ENCODE measurements at regions not wholly inside any gene's neighbourhood (a gene's known extent, or its start where the extent isn't known, plus 50 kb on each side); places are given as distances from the start of the nearest gene placed in this dataset.

DNA sequence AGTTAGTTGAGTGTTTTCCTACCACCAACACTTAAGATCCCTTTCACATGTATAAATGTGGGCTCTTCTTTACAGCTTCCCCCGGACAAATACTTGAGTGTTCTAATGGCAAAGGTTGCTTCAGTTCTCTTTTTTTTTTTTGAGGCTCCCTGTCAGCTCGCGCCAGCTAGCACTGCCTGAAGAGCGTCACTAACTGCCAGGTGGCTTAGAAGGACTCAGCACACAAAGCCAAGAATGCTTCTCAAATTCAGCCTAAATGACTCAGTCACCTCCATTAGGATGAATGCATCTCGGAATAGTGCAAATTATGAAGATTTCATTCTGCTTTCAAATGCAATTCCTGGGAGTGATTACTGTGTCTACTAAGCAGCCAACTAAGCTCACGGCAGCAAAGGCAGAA is 150.7 kb upstream of the BTBD3 start:
- intact Hi-C loops (cut with DNase I; ENCODE audit: low total_unique reads): no loop called here
- H3K4me3 ChIP-seq (ENCODE audit: low read depth, poor library complexity, severe bottlenecking): no peak overlapping the region
- DNase-seq (ENCODE audit: low spot score in 2 of 2): no peak
- TF ChIP-seq CTCF (IDR thresholded peaks at IDR 0.05) (no peak), POLR2A (IDR thresholded peaks at IDR 0.05) (no peak)
- WGBS, 2 donors: 50 to 56% methylated on average over 6 of the region's 6 CpGs

GRCh38 chr20:11769825-11770224 is 147.9 kb upstream of the BTBD3 start:
- DNase-seq (ENCODE audit: low spot score in 2 of 2): no peak
- no peak overlapping the region for H3K4me3 ChIP-seq (ENCODE audit: low read depth, poor library complexity, severe bottlenecking)
- 77 to 83% methylated on average over 3 of the region's 3 CpGs for WGBS, 2 donors
- TF ChIP-seq POLR2A (IDR thresholded peaks at IDR 0.05): no peak
- TF ChIP-seq CTCF (IDR thresholded peaks at IDR 0.05): no peak
- intact Hi-C loops (cut with DNase I; ENCODE audit: low total_unique reads): no loop called here

DNA sequence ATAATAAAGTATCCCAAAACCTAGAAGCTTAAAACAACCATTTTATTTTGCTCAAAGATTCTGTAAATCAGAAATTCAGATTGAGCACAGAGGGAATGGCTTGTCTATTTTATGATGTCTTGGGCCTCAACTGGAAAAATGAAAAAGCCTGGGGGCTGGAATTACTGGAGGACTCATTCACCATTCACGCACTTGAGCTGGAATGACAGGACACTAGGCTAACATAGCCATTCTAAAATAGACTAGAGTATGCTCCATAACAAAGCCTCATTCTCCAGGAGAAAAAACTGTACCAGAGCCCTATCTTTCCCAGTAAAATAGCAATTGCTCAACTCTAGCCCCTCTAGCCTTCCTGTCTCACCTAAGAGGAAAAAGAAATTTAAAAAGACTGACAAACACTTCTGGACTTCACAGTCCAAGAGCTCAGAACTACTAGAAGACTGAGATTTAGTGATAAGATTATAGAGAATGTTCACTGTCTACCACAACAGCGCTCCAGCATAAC is 145.4 kb upstream of the BTBD3 start:
- DNase-seq (ENCODE audit: low spot score in 2 of 2): no peak
- 84 to 96% methylated on average over 2 of the region's 2 CpGs for WGBS, 2 donors
- intact Hi-C loops (cut with DNase I; ENCODE audit: low total_unique reads): no loop called here
- no peak overlapping the region for H3K4me3 ChIP-seq (ENCODE audit: low read depth, poor library complexity, severe bottlenecking)
- no peak for TF ChIP-seq POLR2A (IDR thresholded peaks at IDR 0.05)

DNA sequence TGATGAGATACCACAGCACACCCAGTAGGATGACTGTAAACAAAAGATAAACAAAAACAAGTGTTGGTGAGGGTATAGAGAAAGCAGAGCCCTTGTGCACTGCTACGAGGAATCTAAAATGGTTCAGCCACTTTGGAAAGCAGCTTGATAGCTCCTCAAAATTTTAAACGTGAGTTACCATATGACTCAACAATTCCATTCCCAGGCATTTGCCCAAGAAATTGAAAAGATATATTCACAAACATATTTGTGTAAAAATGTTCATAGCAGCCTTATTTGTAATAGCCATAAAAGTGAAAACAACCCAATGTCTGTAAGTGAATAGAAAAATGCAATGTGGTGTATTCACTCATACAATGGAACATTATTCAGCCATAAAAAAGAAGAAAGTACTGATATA is 141.0 kb upstream of the BTBD3 start:
- DNase-seq (ENCODE audit: low spot score in 2 of 2): no peak
- intact Hi-C loops (cut with DNase I; ENCODE audit: low total_unique reads): no loop called here
- no peak for TF ChIP-seq CTCF (IDR thresholded peaks at IDR 0.05)
- no peak for TF ChIP-seq POLR2A (IDR thresholded peaks at IDR 0.05)
- no peak overlapping the region for H3K4me3 ChIP-seq (ENCODE audit: low read depth, poor library complexity, severe bottlenecking)
- WGBS, 2 donors: 70 to 71% methylated on average over 2 of the region's 2 CpGs

DNA sequence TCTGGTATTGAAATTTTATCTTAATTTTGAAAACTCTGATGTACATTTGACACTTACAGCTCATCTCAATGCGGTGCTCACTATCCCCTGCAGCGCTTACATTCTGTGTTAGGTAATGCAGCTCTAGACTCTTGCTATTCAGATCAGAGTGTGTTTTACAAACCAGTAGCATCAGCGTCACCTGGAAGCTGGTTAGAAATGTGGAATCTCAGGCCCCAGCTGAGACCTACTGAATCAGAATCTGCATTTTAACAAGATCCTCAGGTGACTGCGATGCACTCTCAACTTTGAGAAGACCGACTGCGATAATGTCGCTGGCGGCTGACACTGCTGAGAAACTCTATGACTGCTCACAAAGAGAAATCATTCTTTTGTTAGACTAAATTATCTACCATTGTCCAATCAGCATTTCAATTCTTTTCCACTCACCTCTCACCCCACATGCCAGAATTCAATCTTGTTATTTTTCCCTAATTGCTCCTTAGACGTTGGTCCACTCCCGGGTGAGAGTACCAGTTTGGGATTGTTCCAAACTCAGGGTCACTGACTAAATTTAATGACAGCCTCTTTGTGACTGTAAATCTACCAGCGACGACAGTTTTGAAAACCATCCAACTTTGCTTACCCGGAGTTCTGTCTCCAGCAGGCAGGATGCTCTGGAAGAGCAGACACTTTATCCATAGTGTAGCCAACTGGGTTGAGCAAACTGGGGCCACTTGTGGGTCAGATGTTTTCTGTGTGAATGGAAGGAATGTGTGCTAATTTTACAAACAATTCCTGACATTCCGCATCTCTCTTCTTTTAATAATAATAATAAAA is 140.1 kb upstream of the BTBD3 start:
- H3K4me3 ChIP-seq (ENCODE audit: low read depth, poor library complexity, severe bottlenecking): no peak overlapping the region
- TF ChIP-seq CTCF (IDR thresholded peaks at IDR 0.05): no peak
- no peak for TF ChIP-seq POLR2A (IDR thresholded peaks at IDR 0.05)
- no peak for DNase-seq (ENCODE audit: low spot score in 2 of 2)
- WGBS, 2 donors: 56 to 57% methylated on average over 14 of the region's 14 CpGs
- intact Hi-C loops (cut with DNase I; ENCODE audit: low total_unique reads): no loop called here

DNA sequence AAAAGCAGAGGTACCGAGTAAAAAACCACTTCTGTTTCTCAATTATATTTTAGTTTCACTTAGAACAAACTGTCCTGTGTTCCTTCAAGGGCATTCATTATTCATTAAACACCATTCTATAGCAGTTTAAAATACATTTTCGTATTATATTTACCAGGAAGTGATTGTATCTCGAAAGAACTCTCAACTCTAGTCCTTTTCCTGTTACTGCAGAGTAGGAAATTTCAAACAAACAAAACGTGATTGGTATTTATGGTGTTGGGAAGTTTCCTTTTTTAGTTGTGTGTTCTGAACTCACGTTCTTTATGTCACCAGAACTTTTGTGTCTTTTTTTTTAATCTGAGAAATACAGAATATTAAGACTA is 139.5 kb upstream of the BTBD3 start:
- 32 to 34% methylated on average over 5 of the region's 5 CpGs for WGBS, 2 donors
- intact Hi-C loops (cut with DNase I; ENCODE audit: low total_unique reads): no loop called here
- no peak overlapping the region for H3K4me3 ChIP-seq (ENCODE audit: low read depth, poor library complexity, severe bottlenecking)
- DNase-seq (ENCODE audit: low spot score in 2 of 2): no peak
- TF ChIP-seq POLR2A (IDR thresholded peaks at IDR 0.05) (no peak), CTCF (IDR thresholded peaks at IDR 0.05) (no peak)

Measured in lower leg skin (tissue), 4 donors.